ENCODE measurements at regions not wholly inside any gene's neighbourhood (a gene's known extent, or its start where the extent isn't known, plus 50 kb on each side); places are given as distances from the start of the nearest gene placed in this dataset.

DNA sequence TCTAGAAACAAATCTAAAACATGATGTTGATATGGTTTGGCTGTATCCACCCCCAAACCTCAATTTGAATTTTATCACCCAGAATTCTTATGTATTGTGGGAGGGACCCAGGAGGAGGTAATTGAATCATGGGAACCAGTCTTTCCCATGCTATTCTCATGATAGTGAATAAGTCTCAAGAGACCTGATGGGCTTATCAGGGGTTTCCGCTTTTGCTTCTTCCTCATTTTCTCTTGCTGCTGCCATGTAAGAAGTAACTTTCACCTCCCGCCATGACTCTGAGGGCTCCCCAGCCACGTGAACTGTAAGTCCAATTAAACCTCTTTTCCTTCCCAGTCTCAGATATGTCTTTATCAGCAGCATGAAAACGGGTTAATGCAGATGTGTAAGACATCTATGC, 232.7 kb upstream of the ONECUT1 start:
- Histone ChIP-seq H3K27ac (ENCODE audit: insufficient read length, low read depth, low read length) (no peak overlapping the region), H4K20me1 (ENCODE audit: control insufficient read depth, insufficient read depth, insufficient read length) (no peaks in the 10 kb centered on the region), H3K79me1 (ENCODE audit: insufficient read depth, low read depth, low read length, poor library complexity, severe bottlenecking) (no peaks in the 10 kb centered on the region), H3K27me3 (ENCODE audit: insufficient read depth, low read length) (no peaks in the 10 kb centered on the region), H3K18ac (ENCODE audit: insufficient read length, low read depth, low read length) (no peak overlapping the region), H3K9me3 (ENCODE audit: control insufficient read depth, low read depth, low read length) (no peaks in the 10 kb centered on the region), H2BK20ac (ENCODE audit: low read depth, low read length, poor library complexity, severe bottlenecking) (no peak overlapping the region), H3K4ac (ENCODE audit: low read depth, low read length) (no peak overlapping the region), H3K79me2 (ENCODE audit: insufficient read depth, low read length) (no peaks in the 10 kb centered on the region), H3K4me2 (ENCODE audit: insufficient read depth, insufficient read length, low read length) (no peak overlapping the region), H4K91ac (ENCODE audit: insufficient read length, low read depth, low read length) (no peak overlapping the region), H3K14ac (ENCODE audit: insufficient read depth, low read length) (no peak overlapping the region), H3T11ph (ENCODE audit: low read length) (no peak overlapping the region), H2BK120ac (ENCODE audit: low read depth, low read length, poor library complexity, severe bottlenecking) (no peak overlapping the region), H3K56ac (ENCODE audit: insufficient read length, low read depth, low read length) (no peak overlapping the region), H3K23me2 (ENCODE audit: insufficient read length, low read depth, low read length, poor library complexity, severe bottlenecking) (no peaks in the 10 kb centered on the region), H2BK5ac (ENCODE audit: insufficient read length, low read length) (no peak overlapping the region), H2BK12ac (ENCODE audit: insufficient read length, low read depth, low read length) (no peak overlapping the region), H3K23ac (ENCODE audit: insufficient read length, low read depth, low read length) (no peak overlapping the region), H3K4me1 (ENCODE audit: insufficient read depth, low read length) (no peaks in the 10 kb centered on the region), H3K9ac (ENCODE audit: extremely low read depth, insufficient read length, low read length) (no peak overlapping the region), H2BK15ac (ENCODE audit: low read depth, low read length) (no peak overlapping the region), H2AK5ac (ENCODE audit: insufficient read length, low read length) (no peak overlapping the region), H4K8ac (replicated peaks; ENCODE audit: insufficient read length, low read depth, low read length) (no peak overlapping the region), H2AFZ (ENCODE audit: low read length) (no peak overlapping the region), H4K5ac (ENCODE audit: insufficient read length, low read depth, low read length) (no peak overlapping the region)
- Mint-ChIP-seq H3K36me3 (ENCODE audit: insufficient read depth in 1 of 3, low read depth in 3 of 3) (no peaks in the 10 kb centered on the region), H3K4me1 (no peaks in the 10 kb centered on the region; a peak in 1 of 4 replicates), H3K27me3 (ENCODE audit: low read depth) (no peaks in the 10 kb centered on the region), H3K27ac (no peak overlapping the region), H3K4me3 (no peak overlapping the region), H3K9me3 (peaks cover 0 to 3% of the 10 kb centered on the region in 2 experiments; a peak in 1 of 5 replicates)
- WGBS (ENCODE audit: extremely low coverage, insufficient read length, low lambda C conversion rate), result no CpG with 5 or more reads among the region's 4 CpGs
- TF ChIP-seq CTCF (conservative IDR thresholded peaks at IDR 0.05), result no peak
- no peak for DNase-seq
